GM12891 (cell line): ENCODE measurements at regions not wholly inside any gene's neighbourhood (a gene's known extent, or its start where the extent isn't known, plus 50 kb on each side); places are given as distances from the start of the nearest gene placed in this dataset.

ENCODE experiments used
- DNase-seq: peaks from one replicate; pipeline ENCODE4 v3.0.0; 2011; ENCODE audit warnings: low spot score; ENCODE audit not compliant: insufficient read length
- FAIRE-seq: peaks from 2 replicates; lab custom pipeline; 2011; peaks lifted over from hg19 to GRCh38; lab: Jason Lieb, UNC
- PAX5 ChIP-seq: IDR thresholded peaks from 2 replicates; pipeline ENCODE4 v1.6.1; 2011; ENCODE audit warnings: low read length, moderate library complexity, mild to moderate bottlenecking; ENCODE audit not compliant: insufficient read depth, severe bottlenecking
- POLR2A ChIP-seq: IDR thresholded peaks from 2 replicates; pipeline ENCODE4 v1.6.1; 2011; ENCODE audit warnings: low read depth, low read length, control low read depth
- POLR2AphosphoS5 ChIP-seq: IDR thresholded peaks from 2 replicates; pipeline ENCODE4 v1.6.1; 2011; ENCODE audit warnings: low read depth, low read length, control low read depth
- POU2F2 ChIP-seq: IDR thresholded peaks from 2 replicates; pipeline ENCODE4 v1.6.1; 2011; ENCODE audit warnings: low read depth, mild to moderate bottlenecking, control low read depth, low read length, moderate library complexity
- SPI1 ChIP-seq: IDR thresholded peaks from 2 replicates; pipeline ENCODE4 v1.6.1; 2011; ENCODE audit warnings: low read depth, low read length, control low read depth
- TAF1 ChIP-seq: IDR thresholded peaks from 2 replicates; pipeline ENCODE4 v1.6.1; 2011; ENCODE audit warnings: low read depth, low read length, control low read depth

- TF ChIP-seq POLR2A = no peak
- TF ChIP-seq POLR2AphosphoS5 = no peak
- TF ChIP-seq TAF1 = no peak
- TF ChIP-seq POU2F2 = no peak
- no peak for TF ChIP-seq SPI1
- no peak for TF ChIP-seq PAX5
- FAIRE-seq (no peak), DNase-seq (no peak)
Measured at GRCh38 chr3:150223558-150223957, 184.5 kb upstream of the TSC22D2 start.

DNA sequence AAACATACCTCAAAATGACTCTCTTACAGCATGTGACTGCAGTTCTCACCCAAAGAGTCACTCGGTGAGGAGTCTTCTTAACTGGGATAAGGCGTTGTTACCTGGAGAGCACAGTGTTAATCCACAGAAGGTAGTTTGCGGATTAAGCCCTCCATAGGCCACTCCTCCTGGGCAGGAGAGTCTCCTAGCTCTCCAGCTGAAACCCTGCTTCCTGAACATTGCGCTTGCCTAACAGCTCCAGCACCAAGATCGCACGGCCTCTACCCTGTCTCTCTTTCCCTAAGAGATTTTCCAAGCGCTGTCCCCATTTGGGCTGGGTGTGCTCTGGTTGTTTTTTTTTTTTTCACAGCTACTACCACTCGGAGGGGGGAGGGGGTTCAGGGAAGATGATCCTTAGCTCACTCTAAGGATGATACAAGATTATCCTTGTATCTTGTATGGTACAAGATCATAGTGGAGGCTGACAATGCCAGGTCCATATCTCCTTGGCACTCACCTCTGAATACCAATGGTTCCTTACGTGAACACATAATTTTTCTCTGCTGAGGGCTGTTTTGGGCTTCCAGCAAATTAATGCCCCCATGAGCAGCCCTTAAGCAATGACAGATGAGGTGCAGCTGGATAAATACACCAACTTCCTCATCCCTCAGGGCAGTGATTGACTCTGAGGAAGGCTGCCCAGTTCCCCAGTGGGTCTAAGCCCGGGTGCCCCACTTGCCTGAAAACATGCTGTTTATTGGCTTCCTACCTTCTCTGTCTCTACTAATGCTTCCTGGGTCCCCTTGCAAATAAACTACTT lies 185.2 kb upstream of the TSC22D2 start:
- no peak for DNase-seq
- TF ChIP-seq POLR2A (no peak), POU2F2 (no peak), TAF1 (no peak), SPI1 (no peak), PAX5 (no peak), POLR2AphosphoS5 (no peak)
- no peak for FAIRE-seq

GRCh38 chr3:150221904-150222523 lies 186.1 kb upstream of the TSC22D2 start:
- no peak for DNase-seq

DNA sequence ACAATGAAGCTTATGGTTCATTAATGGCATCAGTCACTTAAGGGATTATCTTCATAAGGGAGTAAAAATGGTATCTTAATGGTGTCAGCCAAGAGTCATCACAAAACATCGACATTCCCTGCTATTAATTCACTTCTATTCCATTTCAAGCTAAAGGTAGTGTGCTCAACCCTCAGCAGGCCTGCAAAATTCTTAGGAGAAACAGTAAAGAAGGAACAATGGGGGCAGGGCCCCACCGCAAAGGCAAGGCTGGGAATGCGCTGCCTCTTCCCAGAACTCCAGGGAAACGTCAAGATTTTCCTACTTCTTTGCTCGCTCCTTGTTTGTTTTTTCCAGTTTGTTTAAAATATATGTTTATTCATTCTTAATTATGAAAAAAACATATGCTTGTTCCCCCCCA lies 187.3 kb upstream of the TSC22D2 start:
- FAIRE-seq (no peak), DNase-seq (no peak)
- TF ChIP-seq POU2F2 = no peak
- no peak for TF ChIP-seq POLR2AphosphoS5
- no peak for TF ChIP-seq PAX5
- no peak for TF ChIP-seq SPI1
- TF ChIP-seq POLR2A = no peak
- TF ChIP-seq TAF1 = no peak

More at GRCh38 chr3:150221904-150222523, 186.1 kb upstream of the TSC22D2 start:
- TF ChIP-seq POLR2A (no peak), POLR2AphosphoS5 (no peak), PAX5 (no peak), SPI1 (no peak), POU2F2 (no peak), TAF1 (no peak)
- FAIRE-seq = no peak

DNA sequence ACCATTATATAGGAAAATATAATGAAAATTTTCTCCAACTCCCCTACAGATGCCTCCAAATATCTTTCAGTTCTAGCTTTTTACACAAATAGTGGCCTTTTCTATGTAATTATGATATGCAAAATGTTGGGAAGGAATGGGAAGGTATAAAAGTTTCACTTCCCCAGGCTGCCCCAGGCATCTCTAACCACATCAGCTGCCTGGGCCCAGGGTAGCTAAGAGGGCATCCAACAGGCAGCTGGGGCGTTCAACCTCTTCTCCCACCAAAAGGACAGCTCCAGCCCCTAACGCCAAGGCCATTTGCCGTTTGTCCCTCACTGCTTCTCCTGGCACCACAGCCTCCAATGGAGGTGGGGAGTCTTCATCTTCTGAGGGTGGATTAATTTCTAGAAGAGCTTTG lies 188.1 kb upstream of the TSC22D2 start:
- TF ChIP-seq POLR2A (no peak), SPI1 (peak; percentile 39)
- DNase-seq (no peak), FAIRE-seq (no peak)

DNA sequence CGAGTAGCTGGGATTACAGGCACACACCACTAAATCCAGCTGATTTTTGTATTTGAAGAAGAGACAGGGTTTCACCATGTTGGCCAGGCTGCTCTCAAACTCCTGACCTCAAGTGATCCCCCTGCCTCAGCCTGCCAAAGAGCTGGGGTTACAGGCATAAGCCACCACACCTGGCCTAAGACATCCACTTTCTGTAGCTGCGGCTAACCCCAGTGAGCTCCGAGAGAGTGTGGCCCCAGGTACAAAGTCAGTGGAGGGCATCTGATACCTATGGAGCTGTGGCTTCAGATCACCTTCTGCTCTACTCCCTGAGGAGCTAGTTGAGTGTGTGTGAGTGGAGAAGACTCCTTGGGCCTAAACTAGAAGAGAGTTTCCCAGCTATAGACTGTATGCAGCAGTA lies 189.3 kb upstream of the TSC22D2 start:
- TF ChIP-seq POU2F2 (no peak), SPI1 (no peak), TAF1 (no peak), POLR2AphosphoS5 (no peak), POLR2A (no peak), PAX5 (no peak)

DNA sequence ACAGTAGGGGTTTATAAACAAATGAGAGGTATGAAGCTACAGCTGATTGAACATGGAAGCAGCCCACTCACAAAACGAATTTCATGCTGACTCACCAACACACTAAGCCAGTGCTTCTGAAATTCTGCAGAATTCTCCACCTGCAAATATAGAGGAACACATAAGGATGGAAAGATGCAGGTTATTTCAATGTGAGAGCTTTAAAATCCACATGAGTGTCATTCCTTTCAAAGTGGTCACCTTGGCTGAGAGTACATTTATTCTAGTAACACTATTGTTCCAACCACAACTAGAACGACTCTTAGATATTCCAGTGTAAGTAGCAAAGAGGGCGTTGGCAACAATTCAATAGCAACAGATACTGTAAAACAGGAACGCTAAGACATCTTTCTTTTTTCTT lies 189.9 kb upstream of the TSC22D2 start:
- no peak for TF ChIP-seq POLR2A
- no peak for TF ChIP-seq PAX5
- TF ChIP-seq TAF1 = no peak
- TF ChIP-seq POU2F2 = no peak
- TF ChIP-seq POLR2AphosphoS5 = no peak
- no peak for TF ChIP-seq SPI1
- no peak for DNase-seq
- FAIRE-seq = no peak

More for the DNA sequence above, 189.3 kb upstream of the TSC22D2 start:
- FAIRE-seq (no peak), DNase-seq (no peak)

- FAIRE-seq (no peak), DNase-seq (no peak)
- TF ChIP-seq POLR2A (no peak), POLR2AphosphoS5 (no peak), POU2F2 (no peak), TAF1 (no peak), SPI1 (no peak), PAX5 (no peak)
Measured at GRCh38 chr3:150217691-150218090, 190.4 kb upstream of the TSC22D2 start.

GRCh38 chr3:150216866-150217600 lies 191.1 kb upstream of the TSC22D2 start:
- no peak for TF ChIP-seq SPI1
- TF ChIP-seq POLR2AphosphoS5 = no peak
- no peak for TF ChIP-seq POU2F2
- TF ChIP-seq POLR2A = no peak
- TF ChIP-seq TAF1 = no peak
- TF ChIP-seq PAX5 = no peak
- DNase-seq = no peak
- FAIRE-seq = no peak
